HG03103 (cell line): ENCODE measurements at regions not wholly inside any gene's neighbourhood (a gene's known extent, or its start where the extent isn't known, plus 50 kb on each side); places are given as distances from the start of the nearest gene placed in this dataset.
A peak's percentile ranks its signal among the peaks of the same experiment; 100 is the strongest.
"Not testable (repeated sequence)": the region's sequence is repeated elsewhere in the genome, so short reads cannot be mapped to it uniquely, and the experiment has no call there.

Experiments used
- ATAC-seq: cut with Tn5 transposase; IDR thresholded peaks from one replicate; pipeline ENCODE4 v1.9.1; 2021; ENCODE audit warnings: low read depth; ENCODE audit not compliant: unreplicated experiment

DNA sequence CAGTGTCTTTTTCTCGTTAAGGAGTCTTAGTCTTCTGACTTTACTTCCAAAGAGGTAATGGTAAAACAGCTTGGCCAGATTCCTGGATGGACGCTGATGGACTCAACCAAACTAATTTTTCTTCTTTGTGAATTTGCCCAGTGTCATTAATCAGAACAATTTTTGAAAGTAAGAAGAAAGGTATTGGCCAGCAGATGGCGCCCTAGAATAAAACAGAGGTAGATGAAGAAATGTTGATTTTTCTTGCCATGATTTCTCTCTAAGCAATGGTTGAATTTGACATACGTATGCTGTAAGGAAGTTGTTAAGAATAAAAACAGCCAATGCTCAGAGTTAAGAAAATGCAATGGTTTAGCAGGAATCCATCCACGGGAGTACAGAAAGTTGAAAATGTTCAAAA is 500.0 kb downstream of the DIRAS2 start:
- no peak for ATAC-seq

DNA sequence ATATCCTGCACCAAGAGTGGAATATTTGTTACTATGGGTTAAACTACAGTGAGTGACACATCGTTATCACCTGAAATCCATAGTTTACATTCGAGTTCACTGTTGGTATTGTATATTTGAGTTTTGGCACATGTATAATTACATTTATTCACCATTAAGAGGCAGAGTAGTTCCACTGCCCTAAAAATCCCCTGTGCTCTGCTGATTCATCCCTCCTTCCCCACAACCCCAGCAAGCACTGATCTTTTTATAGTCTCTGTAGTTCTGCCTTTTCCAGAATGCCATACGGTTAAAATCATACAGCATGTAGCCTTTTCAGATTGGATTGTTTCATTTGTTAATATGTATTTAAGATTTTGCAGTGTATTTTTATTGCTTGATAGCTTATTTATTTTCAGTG is 495.2 kb downstream of the DIRAS2 start:
- ATAC-seq = no peak

DNA sequence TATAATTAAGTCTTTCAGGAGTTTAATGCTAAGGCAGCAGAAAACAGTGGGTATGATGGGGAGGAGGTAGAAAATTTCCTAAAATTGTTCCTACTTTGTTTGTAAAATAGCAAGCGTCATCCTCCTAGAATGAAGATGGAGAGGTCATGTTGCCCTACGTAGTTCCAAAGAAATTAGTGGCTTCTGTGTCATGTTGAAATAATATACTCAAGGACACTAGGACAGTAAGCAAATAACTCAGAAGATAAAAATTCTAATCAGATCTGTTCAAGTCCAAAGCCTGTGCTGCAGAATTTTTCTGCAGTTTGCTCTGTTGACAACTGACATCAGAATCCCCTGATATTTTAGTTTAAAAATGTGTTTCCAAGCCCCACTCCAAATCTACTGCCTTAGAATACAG is 486.3 kb downstream of the DIRAS2 start:
- ATAC-seq = no peak

DNA sequence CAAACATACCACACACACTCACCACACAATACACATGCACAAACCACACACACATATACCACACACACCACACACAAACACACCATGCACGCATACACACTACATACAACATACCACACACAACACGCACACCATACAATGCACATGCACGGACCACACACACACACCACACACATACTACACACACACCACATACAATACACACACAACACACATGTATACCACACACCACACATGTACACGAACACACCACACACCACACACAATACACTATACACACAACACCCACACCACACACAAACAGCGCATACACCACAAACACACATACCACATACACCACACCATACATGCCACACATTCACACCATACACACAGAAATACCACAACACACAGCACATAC is 480.3 kb downstream of the DIRAS2 start:
- no peak for ATAC-seq

DNA sequence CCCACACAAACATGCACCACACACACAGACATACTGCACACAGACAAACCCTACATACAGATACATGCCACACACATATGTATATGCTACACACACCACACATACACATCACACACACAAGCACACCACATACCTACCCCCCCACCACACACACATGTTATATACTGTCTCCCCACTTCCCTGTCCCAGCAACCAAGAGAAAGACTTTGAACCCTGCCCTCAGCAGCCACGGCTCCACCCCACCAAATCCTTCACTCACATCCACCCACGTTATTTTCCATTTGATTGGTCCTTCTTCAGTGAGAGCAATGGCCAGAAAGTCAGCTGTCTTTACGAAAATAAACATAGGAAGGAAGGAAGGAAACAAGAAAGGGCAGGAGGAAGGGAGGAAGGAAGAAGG is 479.8 kb downstream of the DIRAS2 start:
- ATAC-seq = no peak

- ATAC-seq = no peak
These were observed 477.3 kb downstream of the DIRAS2 start for GRCh38 chr9:90165281-90165680.

DNA sequence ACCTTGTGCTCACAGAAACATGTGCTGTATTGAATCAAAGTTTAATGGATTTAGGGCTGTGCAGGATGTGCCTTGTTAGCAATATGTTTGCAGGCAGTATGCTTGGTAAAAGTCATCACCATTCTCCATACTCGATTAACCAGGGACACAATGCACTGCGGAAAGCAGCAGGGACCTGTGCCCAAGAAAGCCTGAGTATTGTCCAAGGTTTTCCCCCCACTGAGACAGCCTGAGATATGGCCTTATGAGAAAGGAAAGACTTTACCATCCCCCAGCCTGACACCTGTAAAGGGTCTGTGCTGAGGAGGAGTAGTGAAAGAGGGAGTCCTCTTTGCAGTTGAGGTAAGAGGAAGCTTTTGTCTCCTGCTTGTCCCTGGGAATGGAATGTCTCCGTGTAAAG is 476.2 kb downstream of the DIRAS2 start:
- ATAC-seq = not testable (repeated sequence)

DNA sequence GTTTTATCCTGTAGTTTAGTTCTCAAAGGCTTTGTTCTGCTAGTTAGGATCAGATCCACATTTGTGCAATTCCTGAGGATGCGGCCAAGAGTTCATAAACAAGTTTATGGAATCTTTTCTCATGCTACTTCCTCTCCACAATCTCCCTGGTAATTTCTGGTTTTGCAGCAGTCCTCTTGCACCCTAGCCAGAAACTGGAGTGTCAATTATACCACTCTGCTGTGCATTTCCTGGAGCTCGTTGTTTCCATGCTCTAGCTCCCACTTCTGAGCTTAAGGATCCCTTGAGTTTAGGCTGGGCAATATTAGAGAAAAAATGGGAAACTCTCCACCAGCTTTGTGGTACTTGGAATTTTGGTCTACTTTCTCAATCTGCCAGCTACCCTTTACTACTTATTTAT is 474.7 kb downstream of the DIRAS2 start:
- ATAC-seq = no peak

DNA sequence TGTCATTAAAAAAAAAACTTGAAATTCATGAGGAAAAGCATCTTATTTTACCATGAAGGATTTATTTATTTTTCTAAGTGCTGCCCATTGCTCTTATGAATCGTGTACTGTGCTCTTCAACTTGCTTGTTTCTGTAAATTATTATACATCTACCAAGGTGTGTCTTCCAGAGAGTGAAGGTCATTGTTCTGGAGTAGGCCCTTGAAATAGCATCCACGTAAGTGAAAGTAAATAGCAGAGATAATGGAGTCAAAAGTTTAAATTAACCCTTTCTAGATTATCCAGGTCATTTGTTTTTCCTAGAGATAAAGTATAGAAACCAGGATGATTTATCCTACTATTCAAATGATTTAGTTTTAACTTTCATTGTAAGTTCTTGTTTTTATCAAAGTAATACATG is 473.1 kb downstream of the DIRAS2 start:
- no peak for ATAC-seq

- not testable (repeated sequence) for ATAC-seq
These were observed 468.7 kb downstream of the DIRAS2 start for GRCh38 chr9:90173935-90174334.

GRCh38 chr9:90174346-90174745 is 468.3 kb downstream of the DIRAS2 start:
- not testable (repeated sequence) for ATAC-seq

DNA sequence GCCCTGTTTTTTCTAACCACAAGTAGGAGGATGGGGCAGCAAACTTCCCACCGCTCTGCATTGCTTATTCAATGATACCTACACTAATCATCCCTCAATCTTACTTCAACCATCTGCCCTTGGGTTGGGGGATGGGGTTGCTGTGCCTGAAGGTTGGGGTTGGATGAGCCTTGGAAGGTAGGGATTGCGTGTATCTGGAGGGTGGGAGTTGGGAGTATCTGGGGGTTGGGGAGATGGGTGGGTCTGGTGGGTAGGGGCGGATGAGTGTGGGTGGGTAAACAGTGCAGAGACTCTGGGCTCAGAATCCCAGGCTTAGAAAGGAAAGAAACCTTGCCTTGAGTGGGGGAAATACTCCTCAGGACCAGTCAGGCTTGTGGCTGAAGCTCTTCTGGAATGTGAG is 467.4 kb downstream of the DIRAS2 start:
- ATAC-seq = no peak

DNA sequence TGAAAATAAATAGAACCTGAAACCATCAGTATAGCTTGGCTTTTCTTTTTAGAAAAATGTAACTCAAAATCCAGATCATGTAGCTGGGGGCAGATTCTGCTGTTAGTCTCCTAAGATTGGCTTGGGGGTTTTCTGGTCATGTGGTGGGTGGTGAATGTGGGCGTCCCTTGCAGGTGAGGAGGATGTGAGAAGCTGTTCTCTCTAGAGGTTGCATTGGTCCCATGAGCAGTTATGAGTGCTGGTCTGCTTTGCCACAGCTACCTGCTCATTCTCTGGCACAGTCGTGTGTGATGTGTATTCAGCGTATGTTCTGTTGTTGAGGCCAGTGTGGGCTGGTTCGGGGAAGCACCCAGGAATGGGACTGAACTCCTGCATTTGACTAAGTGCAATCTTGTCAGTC is 466.8 kb downstream of the DIRAS2 start:
- ATAC-seq = no peak

DNA sequence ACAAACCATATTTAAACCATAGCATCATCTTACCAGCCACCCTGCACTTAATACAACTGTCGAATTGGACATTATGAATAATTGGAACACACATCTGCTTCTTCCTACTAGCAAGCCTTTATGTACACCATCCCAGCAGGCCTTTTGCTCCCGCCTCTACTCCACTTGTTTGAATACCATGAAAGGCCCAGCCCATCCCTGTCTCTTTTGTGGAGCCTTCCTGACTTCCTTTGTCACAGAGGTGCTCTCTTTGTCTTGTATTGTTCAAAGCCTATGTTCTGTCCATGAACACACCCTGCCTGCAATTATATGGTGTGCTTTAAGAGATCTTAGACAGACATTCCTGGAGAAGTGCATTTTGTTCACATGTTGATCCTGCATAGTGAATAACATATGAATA is 465.7 kb downstream of the DIRAS2 start:
- ATAC-seq = no peak

DNA sequence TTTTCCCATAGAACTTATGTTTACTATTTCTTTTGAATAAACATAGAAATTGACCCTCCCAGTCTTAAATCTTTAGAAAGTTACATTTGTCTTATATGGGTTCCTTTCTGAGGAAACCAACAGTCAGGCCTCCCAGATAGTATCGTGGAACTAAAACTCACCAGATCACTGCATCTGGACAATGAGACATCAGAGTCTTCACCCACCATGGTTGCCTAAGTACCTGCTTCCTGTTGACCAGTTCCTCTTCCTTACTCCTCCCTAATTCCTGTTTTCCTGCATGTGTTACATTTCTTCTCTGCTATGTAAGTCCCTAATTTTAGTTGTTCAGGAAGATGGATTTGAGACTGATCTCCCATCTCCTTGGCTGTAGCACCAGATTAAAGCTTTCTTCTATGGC is 462.2 kb downstream of the DIRAS2 start:
- no peak for ATAC-seq

DNA sequence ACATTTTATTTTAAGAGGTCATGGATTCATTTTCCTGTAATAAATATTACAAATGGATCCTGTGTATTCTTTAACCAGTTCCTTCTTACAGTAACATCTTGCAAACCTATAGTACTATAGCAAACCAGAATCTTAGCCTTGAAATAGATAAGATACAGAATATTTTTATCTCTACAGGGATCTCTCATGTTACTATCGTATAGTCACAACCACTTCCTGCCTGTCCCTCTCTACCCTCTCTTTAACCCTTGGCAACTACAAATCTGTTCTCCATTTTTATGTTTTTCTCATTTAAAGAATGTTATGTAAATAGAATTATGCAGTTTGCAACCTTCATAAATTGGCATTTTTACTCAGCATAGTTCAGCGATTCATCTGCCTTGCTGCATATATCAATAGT is 454.0 kb downstream of the DIRAS2 start:
- ATAC-seq = no peak

DNA sequence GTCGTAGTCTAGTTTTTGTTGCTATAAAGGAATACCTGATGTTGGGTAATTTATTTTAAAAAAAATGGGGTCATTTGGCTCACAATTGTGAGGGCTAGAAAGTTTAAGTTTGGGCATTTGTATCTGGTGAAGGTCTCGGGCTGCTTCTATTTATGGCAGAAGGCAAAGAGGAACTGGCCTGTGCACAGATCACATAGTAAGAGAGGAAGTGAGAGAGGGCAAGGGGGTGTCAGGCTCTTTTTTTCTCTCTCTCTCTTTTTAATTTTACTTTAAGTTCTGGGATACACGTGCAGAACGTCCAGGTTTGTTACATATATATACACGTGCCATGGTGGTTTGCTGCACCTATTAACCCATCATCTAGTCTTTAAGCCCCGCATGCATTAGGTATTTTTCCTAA is 453.3 kb downstream of the DIRAS2 start:
- ATAC-seq = peak; percentile 93

DNA sequence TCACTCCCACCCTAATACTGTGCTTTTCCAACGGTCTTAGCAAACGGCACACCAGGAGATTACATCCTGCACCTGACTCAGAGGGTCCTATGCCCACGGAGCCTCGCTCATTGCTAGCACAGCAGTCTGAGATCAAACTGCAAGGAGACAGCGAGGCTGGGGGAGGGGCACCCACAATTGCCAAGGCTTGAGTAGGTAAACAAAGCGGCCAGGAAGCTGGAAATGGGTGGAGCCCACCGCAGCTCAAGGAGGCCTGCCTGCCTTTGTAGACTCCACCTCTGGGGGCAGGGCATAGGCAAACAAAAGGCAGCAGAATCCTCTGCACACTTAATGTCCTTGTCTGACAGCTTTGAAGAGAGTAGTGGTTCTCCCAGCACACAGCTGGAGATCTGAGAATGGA is 450.2 kb downstream of the DIRAS2 start:
- ATAC-seq = not testable (repeated sequence)

GRCh38 chr9:90198956-90199355 is 443.7 kb downstream of the DIRAS2 start:
- no peak for ATAC-seq

DNA sequence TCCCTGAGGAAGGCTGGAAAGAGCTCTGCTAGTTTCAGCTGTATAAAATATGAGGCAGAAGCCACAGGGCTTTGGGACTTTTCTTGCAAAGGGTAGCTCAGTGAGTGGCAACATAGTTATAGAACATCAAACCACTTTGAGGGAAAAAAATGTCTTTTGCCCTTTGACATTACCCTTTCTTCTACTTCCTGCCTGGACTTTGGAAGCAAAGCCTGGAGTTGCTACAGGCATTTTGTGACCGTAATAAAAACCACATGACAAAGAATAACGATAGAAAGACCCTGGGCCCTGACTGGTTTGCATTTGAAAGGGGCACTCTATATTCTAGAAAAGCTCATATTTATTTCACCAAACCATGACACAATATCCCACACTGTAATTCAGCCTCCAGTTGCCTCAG is 440.9 kb downstream of the DIRAS2 start:
- no peak for ATAC-seq

DNA sequence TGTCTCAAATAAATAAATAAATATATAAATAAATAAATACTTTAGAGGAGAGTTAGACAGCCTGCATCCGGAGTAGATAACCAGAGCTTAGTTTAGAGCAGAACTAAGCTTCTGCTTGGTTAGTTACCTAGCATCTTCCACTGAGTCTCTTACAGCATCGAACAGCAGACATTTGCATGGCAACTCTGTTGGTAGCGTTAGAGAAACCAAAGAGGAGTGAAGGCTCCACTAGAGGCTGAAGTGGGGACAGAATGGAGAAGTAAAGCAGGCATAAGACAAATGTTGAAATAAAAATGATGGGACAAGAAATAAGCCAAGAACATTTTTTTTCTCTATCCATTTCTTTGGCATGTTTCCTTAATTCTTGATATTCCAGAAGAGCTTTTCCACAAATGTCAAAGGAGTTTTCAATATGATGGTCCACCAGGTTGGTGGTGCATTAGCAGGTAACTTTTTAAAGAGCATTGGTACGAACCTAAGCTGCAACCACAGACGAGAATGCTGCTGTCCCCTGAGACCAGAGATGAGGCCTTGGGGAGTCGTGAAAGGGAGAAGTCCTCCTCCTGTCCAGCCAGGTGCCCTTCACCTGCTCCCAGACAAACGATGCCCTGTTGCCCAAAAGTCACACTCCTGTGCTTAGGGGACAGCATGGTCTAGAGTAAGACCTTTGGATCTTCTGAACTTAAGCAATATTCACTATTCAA is 438.3 kb downstream of the DIRAS2 start:
- ATAC-seq = no peak

GRCh38 chr9:90213045-90213444 is 429.6 kb downstream of the DIRAS2 start:
- not testable (repeated sequence) for ATAC-seq

GRCh38 chr9:90219548-90220118 is 423.0 kb downstream of the DIRAS2 start:
- no peak for ATAC-seq
